ENCODE measurements at regions not wholly inside any gene's neighbourhood (a gene's known extent, or its start where the extent isn't known, plus 50 kb on each side); places are given as distances from the start of the nearest gene placed in this dataset.

- Histone ChIP-seq H3K27me3 (ENCODE audit: control insufficient read depth in 2 of 2, insufficient read depth in 2 of 2, low read length in 2 of 2) (peaks cover 0 to 3% of the 10 kb centered on the region in 2 donors), H3K4me1 (ENCODE audit: control insufficient read depth in 2 of 2, insufficient read depth in 2 of 2, low read length in 2 of 2) (no peaks in the 10 kb centered on the region), H3K27ac (ENCODE audit: low read depth in 2 of 2, low read length in 2 of 2) (no peak overlapping the region), H3K4me3 (ENCODE audit: low read length in 2 of 2) (no peak overlapping the region), H3K36me3 (ENCODE audit: control insufficient read depth in 2 of 2, insufficient read depth in 2 of 2, low read length in 2 of 2) (no peaks in the 10 kb centered on the region), H3K9me3 (ENCODE audit: control insufficient read depth in 2 of 2, low read length in 2 of 2) (no peaks in the 10 kb centered on the region), H3K9ac (ENCODE audit: low read depth in 1 of 2, low read length in 2 of 2) (no peak overlapping the region)
These were observed 141.6 kb downstream of the EMX2 start for GRCh38 chr10:117684046-117684610.

- H3K27me3 ChIP-seq (ENCODE audit: control insufficient read depth in 2 of 2, insufficient read depth in 2 of 2, low read length in 2 of 2): peaks cover 0 to 3% of the 10 kb centered on the region in 2 donors
- H3K4me1 ChIP-seq (ENCODE audit: control insufficient read depth in 2 of 2, insufficient read depth in 2 of 2, low read length in 2 of 2): no peaks in the 10 kb centered on the region
- no peak overlapping the region for H3K9ac ChIP-seq (ENCODE audit: low read depth in 1 of 2, low read length in 2 of 2)
- no peaks in the 10 kb centered on the region for H3K9me3 ChIP-seq (ENCODE audit: control insufficient read depth in 2 of 2, low read length in 2 of 2)
- no peaks in the 10 kb centered on the region for H3K36me3 ChIP-seq (ENCODE audit: control insufficient read depth in 2 of 2, insufficient read depth in 2 of 2, low read length in 2 of 2)
- no peak overlapping the region for H3K27ac ChIP-seq (ENCODE audit: low read depth in 2 of 2, low read length in 2 of 2)
- no peak overlapping the region for H3K4me3 ChIP-seq (ENCODE audit: low read length in 2 of 2)
These were observed 142.2 kb downstream of the EMX2 start for GRCh38 chr10:117684672-117685211.

GRCh38 chr10:117685431-117685830 is 142.9 kb downstream of the EMX2 start:
- Histone ChIP-seq H3K4me1 (ENCODE audit: control insufficient read depth in 2 of 2, insufficient read depth in 2 of 2, low read length in 2 of 2) (no peaks in the 10 kb centered on the region), H3K36me3 (ENCODE audit: control insufficient read depth in 2 of 2, insufficient read depth in 2 of 2, low read length in 2 of 2) (no peaks in the 10 kb centered on the region)

GRCh38 chr10:117686606-117687005 is 144.1 kb downstream of the EMX2 start:
- no peaks in the 10 kb centered on the region for H3K4me1 ChIP-seq (ENCODE audit: control insufficient read depth in 2 of 2, insufficient read depth in 2 of 2, low read length in 2 of 2)
- H3K4me3 ChIP-seq (ENCODE audit: low read length in 2 of 2): no peak overlapping the region
- no peak overlapping the region for H3K27ac ChIP-seq (ENCODE audit: low read depth in 2 of 2, low read length in 2 of 2)
- peaks cover 0 to 3% of the 10 kb centered on the region in 2 donors for H3K27me3 ChIP-seq (ENCODE audit: control insufficient read depth in 2 of 2, insufficient read depth in 2 of 2, low read length in 2 of 2)
- no peak overlapping the region for H3K9ac ChIP-seq (ENCODE audit: low read depth in 1 of 2, low read length in 2 of 2)
- H3K36me3 ChIP-seq (ENCODE audit: control insufficient read depth in 2 of 2, insufficient read depth in 2 of 2, low read length in 2 of 2): no peaks in the 10 kb centered on the region
- H3K9me3 ChIP-seq (ENCODE audit: control insufficient read depth in 2 of 2, low read length in 2 of 2): no peaks in the 10 kb centered on the region

More at GRCh38 chr10:117685431-117685830, 142.9 kb downstream of the EMX2 start:
- Histone ChIP-seq H3K9me3 (ENCODE audit: control insufficient read depth in 2 of 2, low read length in 2 of 2) (no peaks in the 10 kb centered on the region), H3K27ac (ENCODE audit: low read depth in 2 of 2, low read length in 2 of 2) (no peak overlapping the region), H3K27me3 (ENCODE audit: control insufficient read depth in 2 of 2, insufficient read depth in 2 of 2, low read length in 2 of 2) (peaks cover 0 to 3% of the 10 kb centered on the region in 2 donors), H3K4me3 (ENCODE audit: low read length in 2 of 2) (no peak overlapping the region), H3K9ac (ENCODE audit: low read depth in 1 of 2, low read length in 2 of 2) (no peak overlapping the region)

- Histone ChIP-seq H3K27ac (ENCODE audit: low read depth in 2 of 2, low read length in 2 of 2) (no peak overlapping the region), H3K4me3 (ENCODE audit: low read length in 2 of 2) (no peak overlapping the region), H3K9me3 (ENCODE audit: control insufficient read depth in 2 of 2, low read length in 2 of 2) (no peaks in the 10 kb centered on the region), H3K36me3 (ENCODE audit: control insufficient read depth in 2 of 2, insufficient read depth in 2 of 2, low read length in 2 of 2) (no peaks in the 10 kb centered on the region), H3K9ac (ENCODE audit: low read depth in 1 of 2, low read length in 2 of 2) (no peak overlapping the region), H3K27me3 (ENCODE audit: control insufficient read depth in 2 of 2, insufficient read depth in 2 of 2, low read length in 2 of 2) (peaks cover 0 to 3% of the 10 kb centered on the region in 2 donors), H3K4me1 (ENCODE audit: control insufficient read depth in 2 of 2, insufficient read depth in 2 of 2, low read length in 2 of 2) (no peaks in the 10 kb centered on the region)
These were observed 145.8 kb downstream of the EMX2 start for GRCh38 chr10:117688358-117688757.

GRCh38 chr10:117689566-117689965 is 147.0 kb downstream of the EMX2 start:
- Histone ChIP-seq H3K36me3 (ENCODE audit: control insufficient read depth in 2 of 2, insufficient read depth in 2 of 2, low read length in 2 of 2) (no peaks in the 10 kb centered on the region), H3K4me1 (ENCODE audit: control insufficient read depth in 2 of 2, insufficient read depth in 2 of 2, low read length in 2 of 2) (no peaks in the 10 kb centered on the region), H3K27me3 (ENCODE audit: control insufficient read depth in 2 of 2, insufficient read depth in 2 of 2, low read length in 2 of 2) (peaks cover 0 to 3% of the 10 kb centered on the region in 2 donors), H3K27ac (ENCODE audit: low read depth in 2 of 2, low read length in 2 of 2) (no peak overlapping the region), H3K4me3 (ENCODE audit: low read length in 2 of 2) (no peak overlapping the region), H3K9ac (ENCODE audit: low read depth in 1 of 2, low read length in 2 of 2) (no peak overlapping the region), H3K9me3 (ENCODE audit: control insufficient read depth in 2 of 2, low read length in 2 of 2) (no peaks in the 10 kb centered on the region)

- H3K27ac ChIP-seq (ENCODE audit: low read depth in 2 of 2, low read length in 2 of 2): no peak overlapping the region
- H3K36me3 ChIP-seq (ENCODE audit: control insufficient read depth in 2 of 2, insufficient read depth in 2 of 2, low read length in 2 of 2): no peaks in the 10 kb centered on the region
- no peak overlapping the region for H3K4me3 ChIP-seq (ENCODE audit: low read length in 2 of 2)
- no peaks in the 10 kb centered on the region for H3K9me3 ChIP-seq (ENCODE audit: control insufficient read depth in 2 of 2, low read length in 2 of 2)
- no peak overlapping the region for H3K9ac ChIP-seq (ENCODE audit: low read depth in 1 of 2, low read length in 2 of 2)
- H3K27me3 ChIP-seq (ENCODE audit: control insufficient read depth in 2 of 2, insufficient read depth in 2 of 2, low read length in 2 of 2): peaks cover 0 to 3% of the 10 kb centered on the region in 2 donors
- H3K4me1 ChIP-seq (ENCODE audit: control insufficient read depth in 2 of 2, insufficient read depth in 2 of 2, low read length in 2 of 2): no peaks in the 10 kb centered on the region
These were observed 147.8 kb downstream of the EMX2 start for GRCh38 chr10:117690359-117690758.

- Histone ChIP-seq H3K9ac (ENCODE audit: low read depth in 1 of 2, low read length in 2 of 2) (no peak overlapping the region), H3K9me3 (ENCODE audit: control insufficient read depth in 2 of 2, low read length in 2 of 2) (no peaks in the 10 kb centered on the region), H3K27me3 (ENCODE audit: control insufficient read depth in 2 of 2, insufficient read depth in 2 of 2, low read length in 2 of 2) (peaks cover 0 to 1% of the 10 kb centered on the region in 2 donors), H3K36me3 (ENCODE audit: control insufficient read depth in 2 of 2, insufficient read depth in 2 of 2, low read length in 2 of 2) (no peaks in the 10 kb centered on the region), H3K4me3 (ENCODE audit: low read length in 2 of 2) (no peak overlapping the region), H3K4me1 (ENCODE audit: control insufficient read depth in 2 of 2, insufficient read depth in 2 of 2, low read length in 2 of 2) (no peaks in the 10 kb centered on the region), H3K27ac (ENCODE audit: low read depth in 2 of 2, low read length in 2 of 2) (no peak overlapping the region)
These were observed 151.6 kb downstream of the EMX2 start for GRCh38 chr10:117694190-117694589.

GRCh38 chr10:117697402-117697801 is 154.9 kb downstream of the EMX2 start:
- Histone ChIP-seq H3K27me3 (ENCODE audit: control insufficient read depth in 2 of 2, insufficient read depth in 2 of 2, low read length in 2 of 2) (peaks cover 0 to 1% of the 10 kb centered on the region in 2 donors), H3K4me1 (ENCODE audit: control insufficient read depth in 2 of 2, insufficient read depth in 2 of 2, low read length in 2 of 2) (no peaks in the 10 kb centered on the region), H3K9ac (ENCODE audit: low read depth in 1 of 2, low read length in 2 of 2) (no peak overlapping the region), H3K9me3 (ENCODE audit: control insufficient read depth in 2 of 2, low read length in 2 of 2) (no peaks in the 10 kb centered on the region), H3K36me3 (ENCODE audit: control insufficient read depth in 2 of 2, insufficient read depth in 2 of 2, low read length in 2 of 2) (no peaks in the 10 kb centered on the region), H3K27ac (ENCODE audit: low read depth in 2 of 2, low read length in 2 of 2) (no peak overlapping the region), H3K4me3 (ENCODE audit: low read length in 2 of 2) (no peak overlapping the region)

GRCh38 chr10:117698809-117699208 is 156.3 kb downstream of the EMX2 start:
- no peak overlapping the region for H3K9ac ChIP-seq (ENCODE audit: low read depth in 1 of 2, low read length in 2 of 2)
- no peak overlapping the region for H3K4me3 ChIP-seq (ENCODE audit: low read length in 2 of 2)
- H3K9me3 ChIP-seq (ENCODE audit: control insufficient read depth in 2 of 2, low read length in 2 of 2): no peaks in the 10 kb centered on the region
- H3K27me3 ChIP-seq (ENCODE audit: control insufficient read depth in 2 of 2, insufficient read depth in 2 of 2, low read length in 2 of 2): peaks cover 0 to 1% of the 10 kb centered on the region in 2 donors
- H3K4me1 ChIP-seq (ENCODE audit: control insufficient read depth in 2 of 2, insufficient read depth in 2 of 2, low read length in 2 of 2): no peaks in the 10 kb centered on the region
- H3K27ac ChIP-seq (ENCODE audit: low read depth in 2 of 2, low read length in 2 of 2): no peak overlapping the region
- H3K36me3 ChIP-seq (ENCODE audit: control insufficient read depth in 2 of 2, insufficient read depth in 2 of 2, low read length in 2 of 2): no peaks in the 10 kb centered on the region

Measured in mucosa of rectum (tissue), 2 donors.